HepG2 (cell line): ENCODE measurements at regions not wholly inside any gene's neighbourhood (a gene's known extent, or its start where the extent isn't known, plus 50 kb on each side); places are given as distances from the start of the nearest gene placed in this dataset.

Source experiments
- ATAC-seq: fragments of 200-7000 bp; cut with Tn5 transposase; 3 replicates; pipeline ENCODE4 v1.9.1; 2020; ENCODE audit warnings: mild to moderate bottlenecking, moderate library complexity
- BruUV-seq: library from RNA; stranded (reverse); fragments of 400-500 nt; replicated peaks from 2 replicates; lab custom pipeline; 2021; lab: Mats Ljungman, UMichigan
- CTCF ChIA-PET: fragments of 300-600 bp; formaldehyde crosslinking; extraction: SDS; loops from one replicate; lab custom pipeline; 2021; ENCODE audit warnings: low total read pairs, inconsistent platforms, low intra/inter-chr PET ratio; lab: Yijun Ruan, JAX
- POLR2A ChIA-PET: fragments of 350-600 bp; sonication (Branson Sonifier 250); formaldehyde crosslinking; loops from one replicate; lab custom pipeline; 2020; ENCODE audit warnings: antibody characterized with exemption, inconsistent platforms; lab: Yijun Ruan, JAX
- DNase-seq: peaks from one replicate; pipeline ENCODE4 v3.0.0-alpha.2; 2015; ENCODE audit warnings: low spot score
- FAIRE-seq: peaks from 3 replicates; lab custom pipeline; 2011; peaks lifted over from hg19 to GRCh38; lab: Jason Lieb, UNC
- H2AFZ ChIP-seq: one replicate; pipeline ENCODE4 v1.6.1; 2011; ENCODE audit warnings: low read length, inconsistent platforms
- H3K27ac ChIP-seq: fragments of 300-600 bp; 3 replicates; pipeline ENCODE4 v1.8.0; 2011; ENCODE audit warnings: mixed run types, mild to moderate bottlenecking, mixed read lengths, low read length, inconsistent platforms; ENCODE audit not compliant: insufficient read depth; ENCODE audit errors: extremely low read length
- H3K27me3 ChIP-seq, 2 experiments: fragments of 200-600 bp in 1 of 2; 2 replicates in 1 of 2; 3 replicates in 1 of 2; pipeline versions ENCODE4 v1.6.0 to v1.8.0; 2011; ENCODE audit warnings: low read length in 2 of 2, mild to moderate bottlenecking in 2 of 2, moderate library complexity in 2 of 2, inconsistent platforms in 1 of 2; ENCODE audit not compliant: insufficient read depth in 2 of 2, control insufficient read depth in 1 of 2
- H3K36me3 ChIP-seq, 2 experiments: fragments of 200-600 bp in 1 of 2; replicated peaks in 1 of 2; 2 replicates in 1 of 2; 3 replicates in 1 of 2; pipeline versions ENCODE4 v1.5.1 to v1.8.0; 2011; ENCODE audit warnings: low read length in 2 of 2, inconsistent platforms in 1 of 2; ENCODE audit not compliant: insufficient read depth in 2 of 2, control insufficient read depth in 1 of 2
- H3K4me1 ChIP-seq: 2 replicates; pipeline ENCODE4 v1.5.1; 2012; ENCODE audit warnings: low read length, inconsistent platforms; ENCODE audit not compliant: insufficient read depth
- H3K4me2 ChIP-seq: 2 replicates; pipeline ENCODE4 v1.6.0; 2011; ENCODE audit warnings: low read depth, low read length, inconsistent platforms
- H3K4me3 ChIP-seq, 3 experiments: fragments of 200-600 bp in 1 of 3; sonication (generic), shearing (Covaris generic) in 1 of 3; replicated peaks in 1 of 3; 2 replicates each; pipeline ENCODE4 v1.5.1; 2011 to 2016; ENCODE audit warnings: low read length in 3 of 3, inconsistent platforms in 2 of 3, low read depth in 2 of 3, mild to moderate bottlenecking in 2 of 3, control low read depth in 1 of 3, mixed read lengths in 1 of 3; ENCODE audit not compliant: insufficient read depth in 1 of 3
- H3K79me2 ChIP-seq: one replicate; pipeline ENCODE4 v1.6.1; 2011; ENCODE audit warnings: low read length, inconsistent platforms; ENCODE audit not compliant: insufficient read depth
- H3K9ac ChIP-seq: 2 replicates; pipeline ENCODE4 v1.6.0; 2011; ENCODE audit warnings: mild to moderate bottlenecking, low read depth, low read length, inconsistent platforms; ENCODE audit not compliant: insufficient read depth
- H3K9me3 ChIP-seq: 2 replicates; pipeline ENCODE4 v1.5.1; 2012; ENCODE audit warnings: mild to moderate bottlenecking, low read length
- H4K20me1 ChIP-seq: 2 replicates; pipeline ENCODE4 v1.6.0; 2011; ENCODE audit warnings: inconsistent platforms, mild to moderate bottlenecking, low read length, moderate library complexity; ENCODE audit not compliant: insufficient read depth
- ATF7 ChIP-seq, 2 experiments: fragments of 450-650 bp in 1 of 2; sonication (generic) in 1 of 2; formaldehyde crosslinking in 1 of 2; IDR thresholded peaks; 2 replicates each; pipeline versions ENCODE4 v1.4.0 to v1.6.1; 2016 to 2020; ENCODE audit warnings: antibody characterized with exemption in 1 of 2, mild to moderate bottlenecking in 1 of 2, missing genetic modification reagents in 1 of 2
- ETV6 ChIP-seq: sonication (generic); formaldehyde crosslinking; conservative IDR thresholded peaks from 2 replicates; pipeline ENCODE4 v1.4.0; 2020; ENCODE audit warnings: missing genetic modification reagents
- GZF1 ChIP-seq: sonication (generic); formaldehyde crosslinking; IDR thresholded peaks from 2 replicates; pipeline ENCODE4 v1.5.1; 2020; ENCODE audit warnings: mild to moderate bottlenecking, missing genetic modification reagents
- HDAC2 ChIP-seq: sonication (generic); formaldehyde crosslinking; IDR thresholded peaks from 2 replicates; pipeline ENCODE4 v1.4.0; 2020; ENCODE audit warnings: missing genetic modification reagents
- KLF6 ChIP-seq: IDR thresholded peaks from 2 replicates; pipeline ENCODE4 v1.8.0; 2016; ENCODE audit warnings: missing biosample characterization, missing genetic modification reagents
- MEIS1 ChIP-seq: sonication (generic); formaldehyde crosslinking; IDR thresholded peaks from 2 replicates; pipeline ENCODE4 v1.9.0; 2021; ENCODE audit warnings: mild to moderate bottlenecking, missing genetic modification reagents, moderate library complexity, borderline replicate concordance
- NFYC ChIP-seq: IDR thresholded peaks from 2 replicates; pipeline ENCODE4 v1.6.1; 2016; ENCODE audit warnings: missing genetic modification reagents, missing compliant biosample characterization
- SPEN ChIP-seq: sonication (generic); formaldehyde crosslinking; IDR thresholded peaks from 2 replicates; pipeline ENCODE4 v1.5.1; 2020; ENCODE audit warnings: low read depth, mild to moderate bottlenecking, missing genetic modification reagents
- TBP ChIP-seq: sonication (generic); formaldehyde crosslinking; IDR thresholded peaks from 2 replicates; pipeline ENCODE4 v1.5.0; 2020; ENCODE audit warnings: missing genetic modification reagents
- TFAP4 ChIP-seq: sonication (generic); IDR thresholded peaks from 2 replicates; pipeline ENCODE4 v1.6.1; 2016; ENCODE audit warnings: low read depth, borderline replicate concordance
- TSC22D2 ChIP-seq: sonication (generic); formaldehyde crosslinking; IDR thresholded peaks from 2 replicates; pipeline ENCODE4 v1.5.1; 2020; ENCODE audit warnings: missing genetic modification reagents, mild to moderate bottlenecking, borderline replicate concordance
- ZBTB8A ChIP-seq: sonication (generic); formaldehyde crosslinking; IDR thresholded peaks from 2 replicates; pipeline ENCODE4 v1.4.0; 2020; ENCODE audit warnings: mild to moderate bottlenecking, low read depth, missing genetic modification reagents, borderline replicate concordance
- ZNF263 ChIP-seq: sonication (generic); formaldehyde crosslinking; IDR thresholded peaks from 2 replicates; pipeline ENCODE4 v1.4.0; 2020; ENCODE audit warnings: missing genetic modification reagents
- ZNF598 ChIP-seq: sonication (generic); formaldehyde crosslinking; IDR thresholded peaks from 2 replicates; pipeline ENCODE4 v1.5.1; 2020; ENCODE audit warnings: mild to moderate bottlenecking, missing genetic modification reagents, borderline replicate concordance
- ZNF775 ChIP-seq: sonication (generic); formaldehyde crosslinking; IDR thresholded peaks from 2 replicates; pipeline ENCODE4 v1.4.0; 2020; ENCODE audit warnings: missing genetic modification reagents, mild to moderate bottlenecking, moderate library complexity, borderline replicate concordance
- ZSCAN29 ChIP-seq: sonication (generic); formaldehyde crosslinking; conservative IDR thresholded peaks from 2 replicates; pipeline ENCODE4 v1.4.0; 2020; ENCODE audit warnings: mild to moderate bottlenecking, missing genetic modification reagents
- WGBS: methylation state at CpG from one replicate; pipeline ENCODE4 v1.1.6; 2017; ENCODE audit warnings: low lambda C conversion rate; 5-methylcytosine and 5-hydroxymethylcytosine counted together
- in situ Hi-C: cut with HindIII; loops from 2 replicates; pipeline ENCODE4 v1.10.0; 2017; ENCODE audit warnings: low pct_unique_long_range_greater_than_20kb; ENCODE audit not compliant: extremely low pct_ligation_motif_present
- intact Hi-C: fragments of 100-400 bp; cut with micrococcal nuclease; formaldehyde crosslinking; loops from one replicate; pipeline ENCODE4 v1.10.0; 2022; ENCODE audit not compliant: unreplicated experiment

GRCh38 chr6:156313037-156313436 lies 464.1 kb upstream of the ARID1B start:
- H3K9ac ChIP-seq = no peak overlapping the region
- no peaks in the 10 kb centered on the region for H3K9me3 ChIP-seq
- WGBS = 63% methylated on average over 3 of the region's 3 CpGs
- FAIRE-seq (no peak), DNase-seq (no peak), ATAC-seq (no peak)
- no peak overlapping the region for H2AFZ ChIP-seq
- intact Hi-C loops (no loop called here), in situ Hi-C loops (no loop called here)
- ChIA-PET POLR2A (no interaction called here), CTCF (no interaction called here)
- no peaks in the 10 kb centered on the region for H3K79me2 ChIP-seq
- H4K20me1 ChIP-seq = no peaks in the 10 kb centered on the region
- no peak for TF ChIP-seq ZSCAN29 (CRISPR knock-in tag)
- no peak for TF ChIP-seq ZNF598
- no peak for TF ChIP-seq ZNF775 (CRISPR knock-in tag)
- TF ChIP-seq TBP = no peak
- TF ChIP-seq SPEN = no peak
- TF ChIP-seq ZNF263 (CRISPR knock-in tag) = no peak
- TF ChIP-seq MEIS1 = no peak
- no peak for TF ChIP-seq HDAC2 (CRISPR knock-in tag)
- no peak for TF ChIP-seq ATF7 (IDR thresholded peaks at IDR 0.05)
- no peak for TF ChIP-seq ATF7 (CRISPR knock-in tag; IDR thresholded peaks at IDR 0.05)
- no peak for TF ChIP-seq GZF1 (CRISPR knock-in tag)
- TF ChIP-seq KLF6 (CRISPR knock-in tag) = no peak
- TF ChIP-seq NFYC (CRISPR knock-in tag) = no peak
- TF ChIP-seq TFAP4 = no peak
- TF ChIP-seq ZBTB8A (CRISPR knock-in tag) = no peak
- no peak for TF ChIP-seq ETV6 (CRISPR knock-in tag)
- no peak for TF ChIP-seq TSC22D2
- H3K4me3 ChIP-seq = no peak overlapping the region
- H3K36me3 ChIP-seq = no peaks in the 10 kb centered on the region
- H3K4me2 ChIP-seq = no peak overlapping the region
- H3K4me1 ChIP-seq = no peaks in the 10 kb centered on the region
- BruUV-seq = no TSS peak
- peaks cover 0 to 14% of the 10 kb centered on the region in 2 experiments; a peak in 2 of 5 replicates for H3K27me3 ChIP-seq
- no peak overlapping the region for H3K27ac ChIP-seq
